Esophagus muscularis mucosa (tissue), 4 donors: ENCODE measurements at regions not wholly inside any gene's neighbourhood (a gene's known extent, or its start where the extent isn't known, plus 50 kb on each side); places are given as distances from the start of the nearest gene placed in this dataset.

Experiments used
- DNase-seq: peaks from one replicate; pipeline ENCODE4 v3.0.0-alpha.2; 2017; ENCODE audit errors: extremely low spot score
- H3K27ac ChIP-seq, 4 donors: fragments of 200-600 bp; sonication (generic); replicated peaks in 1 of 4; 1 replicate in 3 of 4; 2 replicates in 1 of 4; pipeline ENCODE4 v1.5.1; 2016 to 2019; ENCODE audit warnings: mild to moderate bottlenecking in 1 of 4
- H3K27me3 ChIP-seq, 4 donors: fragments of 200-600 bp; sonication (generic); one replicate each; pipeline versions ENCODE4 v1.5.1 to v1.6.0; 2016 to 2019
- H3K36me3 ChIP-seq, 4 donors: fragments of 200-600 bp; sonication (generic); one replicate each; pipeline ENCODE4 v1.5.1; 2016 to 2019
- H3K4me1 ChIP-seq, 4 donors: fragments of 200-600 bp; sonication (generic); one replicate each; pipeline ENCODE4 v1.5.1; 2016 to 2019
- H3K4me3 ChIP-seq, 4 donors: fragments of 200-600 bp; sonication (generic); 1 replicate in 2 of 4; 2 replicates in 2 of 4; pipeline ENCODE4 v1.5.1; 2016 to 2019; ENCODE audit warnings: mild to moderate bottlenecking in 4 of 4, moderate library complexity in 1 of 4
- H3K9me3 ChIP-seq, 4 donors: fragments of 200-600 bp; sonication (generic); 1 replicate in 3 of 4; 2 replicates in 1 of 4; pipeline ENCODE4 v1.5.1; 2016 to 2019
- EP300 ChIP-seq: sonication (generic); formaldehyde crosslinking; IDR thresholded peaks from one replicate; pipeline ENCODE4 v1.6.1; 2017; ENCODE audit warnings: antibody characterized with exemption
- POLR2A ChIP-seq: fragments of 450-650 bp; IDR thresholded peaks from one replicate; pipeline ENCODE4 v1.6.1; 2017; ENCODE audit warnings: antibody characterized with exemption, moderate library complexity, mild to moderate bottlenecking, low read depth
- POLR2AphosphoS5 ChIP-seq, 2 donors: sonication (generic); formaldehyde crosslinking; IDR thresholded peaks; one replicate each; pipeline ENCODE4 v1.6.1; 2017; ENCODE audit warnings: antibody characterized with exemption in 2 of 2
- WGBS: methylation state at CpG from one replicate; pipeline ENCODE4 v1.1.5; 2018; 5-methylcytosine and 5-hydroxymethylcytosine counted together
- intact Hi-C: fragments of 100-400 bp; cut with DNase I; formaldehyde crosslinking; loops from one replicate; pipeline ENCODE4 v1.15.1; 2023
- TF ChIP-seq, protein P1 (sequence below), 3 experiments: fragments of 200-600 bp in 2 of 3; fragments of 450-650 bp in 1 of 3; sonication (generic) in 2 of 3; IDR thresholded peaks; one replicate each; pipeline ENCODE4 v1.5.1; 2017 to 2019; ENCODE audit warnings: antibody characterized with exemption in 3 of 3, mild to moderate bottlenecking in 2 of 3, moderate library complexity in 1 of 3

DNA sequence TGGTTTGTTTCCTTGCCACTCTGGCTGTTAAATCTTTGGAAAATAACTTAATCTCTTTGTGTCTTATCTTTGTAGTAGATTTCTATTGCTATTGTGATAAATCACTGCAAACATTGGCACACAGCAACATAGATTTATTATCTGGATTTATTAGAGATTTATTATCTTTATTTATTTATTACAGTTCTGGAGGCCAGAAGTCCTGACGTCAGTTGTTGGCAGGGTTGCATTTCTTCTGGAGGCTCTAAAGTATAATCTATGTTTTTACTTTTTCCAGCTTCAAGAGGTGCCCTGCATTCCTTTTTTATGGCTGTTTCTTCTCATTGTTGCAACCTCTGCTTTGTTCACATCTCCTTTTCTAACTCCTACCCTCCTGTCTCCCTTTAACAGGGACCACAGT lies 542.8 kb downstream of the GRXCR1 start:
- WGBS, result 57% methylated on average over 1 of the region's 1 CpG

GRCh38 chr4:43452948-43453347 lies 560.4 kb downstream of the GRXCR1 start:
- no peaks in the 10 kb centered on the region for H3K4me1 ChIP-seq
- no peak for DNase-seq
- H3K4me3 ChIP-seq, result no peak overlapping the region
- intact Hi-C loops, result no loop called here
- TF ChIP-seq, protein P1, sequence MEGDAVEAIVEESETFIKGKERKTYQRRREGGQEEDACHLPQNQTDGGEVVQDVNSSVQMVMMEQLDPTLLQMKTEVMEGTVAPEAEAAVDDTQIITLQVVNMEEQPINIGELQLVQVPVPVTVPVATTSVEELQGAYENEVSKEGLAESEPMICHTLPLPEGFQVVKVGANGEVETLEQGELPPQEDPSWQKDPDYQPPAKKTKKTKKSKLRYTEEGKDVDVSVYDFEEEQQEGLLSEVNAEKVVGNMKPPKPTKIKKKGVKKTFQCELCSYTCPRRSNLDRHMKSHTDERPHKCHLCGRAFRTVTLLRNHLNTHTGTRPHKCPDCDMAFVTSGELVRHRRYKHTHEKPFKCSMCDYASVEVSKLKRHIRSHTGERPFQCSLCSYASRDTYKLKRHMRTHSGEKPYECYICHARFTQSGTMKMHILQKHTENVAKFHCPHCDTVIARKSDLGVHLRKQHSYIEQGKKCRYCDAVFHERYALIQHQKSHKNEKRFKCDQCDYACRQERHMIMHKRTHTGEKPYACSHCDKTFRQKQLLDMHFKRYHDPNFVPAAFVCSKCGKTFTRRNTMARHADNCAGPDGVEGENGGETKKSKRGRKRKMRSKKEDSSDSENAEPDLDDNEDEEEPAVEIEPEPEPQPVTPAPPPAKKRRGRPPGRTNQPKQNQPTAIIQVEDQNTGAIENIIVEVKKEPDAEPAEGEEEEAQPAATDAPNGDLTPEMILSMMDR (IDR thresholded peaks at IDR 0.05), result no peak
- TF ChIP-seq EP300 (no peak), POLR2A (no peak)
- H3K9me3 ChIP-seq, result no peaks in the 10 kb centered on the region
- H3K36me3 ChIP-seq, result no peaks in the 10 kb centered on the region
- H3K27me3 ChIP-seq, result no peaks in the 10 kb centered on the region
- H3K27ac ChIP-seq, result no peak overlapping the region

More for the DNA sequence above, 542.8 kb downstream of the GRXCR1 start:
- peaks cover 0 to 12% (median 7%) of the 10 kb centered on the region in 4 donors for H3K9me3 ChIP-seq
- no peak for DNase-seq
- H3K36me3 ChIP-seq, result no peaks in the 10 kb centered on the region
- no peaks in the 10 kb centered on the region for H3K27me3 ChIP-seq
- TF ChIP-seq POLR2AphosphoS5 (IDR thresholded peaks at IDR 0.05) (no peak), POLR2A (no peak), EP300 (no peak)
- TF ChIP-seq, protein P1 (IDR thresholded peaks at IDR 0.05), result no peak
- no peak overlapping the region for H3K4me3 ChIP-seq
- H3K4me1 ChIP-seq, result no peaks in the 10 kb centered on the region
- intact Hi-C loops, result no loop called here
- H3K27ac ChIP-seq, result no peak overlapping the region

GRCh38 chr4:43456383-43456782 lies 563.9 kb downstream of the GRXCR1 start:
- Histone ChIP-seq H3K36me3 (no peaks in the 10 kb centered on the region), H3K27me3 (no peaks in the 10 kb centered on the region), H3K4me3 (no peak overlapping the region), H3K4me1 (no peaks in the 10 kb centered on the region), H3K9me3 (no peaks in the 10 kb centered on the region), H3K27ac (no peak overlapping the region)
- TF ChIP-seq POLR2A, result no peak
- no peak for TF ChIP-seq EP300
- no peak for TF ChIP-seq POLR2AphosphoS5 (IDR thresholded peaks at IDR 0.05)
- TF ChIP-seq, protein P1 (IDR thresholded peaks at IDR 0.05), result no peak
- DNase-seq, result no peak
- WGBS, result 54% methylated on average over 2 of the region's 2 CpGs
- intact Hi-C loops, result no loop called here

DNA sequence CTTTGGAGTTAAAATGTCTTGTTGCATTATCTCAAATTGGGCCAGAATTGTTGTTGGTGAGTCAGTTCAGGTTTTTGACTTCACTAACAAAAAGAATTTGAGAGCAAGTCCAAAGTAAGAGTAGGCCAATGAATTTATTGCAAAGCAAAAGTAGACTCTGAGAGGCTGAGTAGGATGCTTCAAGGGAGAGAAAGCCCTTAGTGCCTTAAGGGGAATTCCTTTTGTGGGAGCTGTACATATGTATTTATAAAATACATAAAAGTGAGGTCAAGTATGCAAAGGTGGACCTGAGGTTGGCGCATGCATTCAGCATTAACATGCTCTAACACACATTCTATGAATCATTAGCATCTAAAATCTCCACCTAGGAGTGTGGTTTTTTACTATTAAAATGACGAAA lies 565.4 kb downstream of the GRXCR1 start:
- WGBS, result 98% methylated on average over 2 of the region's 2 CpGs
- H3K36me3 ChIP-seq, result no peaks in the 10 kb centered on the region
- intact Hi-C loops, result no loop called here
- no peak overlapping the region for H3K4me3 ChIP-seq
- H3K27me3 ChIP-seq, result no peaks in the 10 kb centered on the region
- H3K4me1 ChIP-seq, result no peaks in the 10 kb centered on the region
- no peaks in the 10 kb centered on the region for H3K9me3 ChIP-seq
- TF ChIP-seq POLR2A, result no peak
- TF ChIP-seq POLR2AphosphoS5 (IDR thresholded peaks at IDR 0.05), result no peak
- TF ChIP-seq, protein P1 (IDR thresholded peaks at IDR 0.05), result no peak
- TF ChIP-seq EP300, result no peak
- no peak overlapping the region for H3K27ac ChIP-seq
- DNase-seq, result no peak

DNA sequence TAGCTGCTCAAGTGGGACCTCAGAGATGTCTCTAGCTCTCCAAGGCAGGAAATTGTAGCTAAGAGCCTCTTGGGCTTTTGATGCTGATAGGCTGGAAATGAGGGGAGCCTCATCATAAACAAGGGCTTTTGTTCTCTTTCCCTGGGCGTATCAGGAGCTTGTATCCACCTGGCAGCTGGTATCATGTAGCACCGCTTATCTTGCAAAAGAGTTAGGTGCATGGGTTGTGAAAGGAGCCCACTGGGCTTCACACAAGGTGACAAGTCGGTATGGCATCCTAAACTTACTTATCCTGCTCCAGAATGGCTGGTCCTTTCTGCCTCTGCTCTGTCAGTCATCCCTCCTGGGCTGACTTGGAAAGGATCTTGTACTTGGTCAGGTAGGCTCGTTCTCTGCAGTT lies 565.8 kb downstream of the GRXCR1 start:
- WGBS, result 73% methylated on average over 4 of the region's 4 CpGs
- intact Hi-C loops, result no loop called here
- Histone ChIP-seq H3K4me1 (no peaks in the 10 kb centered on the region), H3K27ac (no peak overlapping the region), H3K36me3 (no peaks in the 10 kb centered on the region), H3K27me3 (no peaks in the 10 kb centered on the region), H3K4me3 (no peak overlapping the region), H3K9me3 (no peaks in the 10 kb centered on the region)
- no peak for TF ChIP-seq POLR2AphosphoS5 (IDR thresholded peaks at IDR 0.05)
- TF ChIP-seq, protein P1 (IDR thresholded peaks at IDR 0.05), result no peak
- no peak for TF ChIP-seq POLR2A
- TF ChIP-seq EP300, result no peak
- no peak for DNase-seq
